GM20000 (cell line): ENCODE measurements at regions not wholly inside any gene's neighbourhood (a gene's known extent, or its start where the extent isn't known, plus 50 kb on each side); places are given as distances from the start of the nearest gene placed in this dataset.

ENCODE experiments used
- DNase-seq: peaks from one replicate; pipeline ENCODE4 v3.0.0; 2012; ENCODE audit warnings: low spot score
- TF ChIP-seq, protein P1 (sequence below): IDR thresholded peaks from 2 replicates; pipeline ENCODE4 v1.5.1; 2012; ENCODE audit warnings: mild to moderate bottlenecking, control low read depth; ENCODE audit errors: extremely low read depth, missing control alignments

DNA sequence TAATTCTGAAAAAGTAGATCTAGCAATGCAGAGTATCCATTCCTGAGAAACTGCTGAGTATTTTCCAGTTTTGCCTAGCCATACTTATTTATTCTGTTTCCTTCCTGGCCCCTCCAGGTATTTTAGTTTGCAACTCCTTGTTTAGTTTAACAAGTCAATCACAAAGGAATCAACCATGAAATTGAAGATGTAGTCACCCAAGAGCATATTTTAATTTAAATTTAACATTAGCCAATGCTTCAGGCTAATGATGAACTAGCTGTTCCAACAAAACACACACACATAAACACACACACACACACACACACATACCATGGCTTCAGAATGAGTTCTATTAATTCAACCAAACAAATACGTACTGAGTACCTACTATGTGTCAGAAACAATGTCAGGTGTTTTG is 332.8 kb upstream of the ERCC4 start:
- TF ChIP-seq, protein P1, sequence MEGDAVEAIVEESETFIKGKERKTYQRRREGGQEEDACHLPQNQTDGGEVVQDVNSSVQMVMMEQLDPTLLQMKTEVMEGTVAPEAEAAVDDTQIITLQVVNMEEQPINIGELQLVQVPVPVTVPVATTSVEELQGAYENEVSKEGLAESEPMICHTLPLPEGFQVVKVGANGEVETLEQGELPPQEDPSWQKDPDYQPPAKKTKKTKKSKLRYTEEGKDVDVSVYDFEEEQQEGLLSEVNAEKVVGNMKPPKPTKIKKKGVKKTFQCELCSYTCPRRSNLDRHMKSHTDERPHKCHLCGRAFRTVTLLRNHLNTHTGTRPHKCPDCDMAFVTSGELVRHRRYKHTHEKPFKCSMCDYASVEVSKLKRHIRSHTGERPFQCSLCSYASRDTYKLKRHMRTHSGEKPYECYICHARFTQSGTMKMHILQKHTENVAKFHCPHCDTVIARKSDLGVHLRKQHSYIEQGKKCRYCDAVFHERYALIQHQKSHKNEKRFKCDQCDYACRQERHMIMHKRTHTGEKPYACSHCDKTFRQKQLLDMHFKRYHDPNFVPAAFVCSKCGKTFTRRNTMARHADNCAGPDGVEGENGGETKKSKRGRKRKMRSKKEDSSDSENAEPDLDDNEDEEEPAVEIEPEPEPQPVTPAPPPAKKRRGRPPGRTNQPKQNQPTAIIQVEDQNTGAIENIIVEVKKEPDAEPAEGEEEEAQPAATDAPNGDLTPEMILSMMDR: no peak
- no peak for DNase-seq

- no peak for DNase-seq
- TF ChIP-seq, protein P1: no peak
Observed at GRCh38 chr16:13594823-13595222, 325.1 kb upstream of the ERCC4 start.

DNA sequence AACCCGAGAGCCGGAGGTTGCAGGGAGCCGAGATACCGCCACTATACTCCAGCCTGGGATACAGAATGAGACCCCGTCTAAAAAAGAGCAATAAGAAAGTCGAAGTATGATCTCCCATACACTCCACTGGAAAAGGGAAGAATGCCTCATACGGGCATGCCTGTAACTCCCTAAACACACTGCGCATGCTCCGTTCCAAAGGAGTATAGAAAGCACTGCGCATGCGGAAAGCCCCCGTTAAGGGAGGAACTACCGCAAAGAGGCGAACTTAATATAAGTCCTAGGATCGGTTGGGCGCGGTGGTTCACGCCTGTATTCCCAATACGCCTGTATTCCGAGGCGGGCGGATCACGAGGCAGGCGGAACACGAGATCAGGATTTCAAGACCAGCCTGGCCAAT is 313.1 kb upstream of the ERCC4 start:
- DNase-seq: no peak
- TF ChIP-seq, protein P1: no peak

DNA sequence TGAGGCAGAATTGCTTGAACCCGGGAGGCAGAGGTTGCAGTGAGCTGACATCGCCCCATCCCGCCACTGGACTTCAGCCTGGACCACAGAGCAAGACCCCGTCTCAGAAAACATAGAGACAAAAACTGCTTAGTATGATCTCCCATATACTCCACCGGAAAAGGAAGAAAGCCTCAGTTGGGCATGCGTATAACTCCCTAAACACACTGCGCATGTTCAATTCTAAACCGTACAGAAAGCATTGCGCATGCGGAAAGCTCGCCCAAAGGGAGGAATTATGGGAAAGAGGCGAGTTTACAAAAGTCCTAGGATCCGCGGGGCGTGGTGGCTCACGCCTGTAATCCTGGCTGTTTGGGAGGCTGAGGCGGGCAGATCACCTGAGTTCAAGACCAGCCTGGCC is 312.7 kb upstream of the ERCC4 start:
- TF ChIP-seq, protein P1: no peak

GRCh38 chr16:13611596-13611995 is 308.4 kb upstream of the ERCC4 start:
- DNase-seq: no peak
- TF ChIP-seq, protein P1: no peak

More for the DNA sequence above, 312.7 kb upstream of the ERCC4 start:
- no peak for DNase-seq

GRCh38 chr16:13612623-13613022 is 307.3 kb upstream of the ERCC4 start:
- DNase-seq: no peak

DNA sequence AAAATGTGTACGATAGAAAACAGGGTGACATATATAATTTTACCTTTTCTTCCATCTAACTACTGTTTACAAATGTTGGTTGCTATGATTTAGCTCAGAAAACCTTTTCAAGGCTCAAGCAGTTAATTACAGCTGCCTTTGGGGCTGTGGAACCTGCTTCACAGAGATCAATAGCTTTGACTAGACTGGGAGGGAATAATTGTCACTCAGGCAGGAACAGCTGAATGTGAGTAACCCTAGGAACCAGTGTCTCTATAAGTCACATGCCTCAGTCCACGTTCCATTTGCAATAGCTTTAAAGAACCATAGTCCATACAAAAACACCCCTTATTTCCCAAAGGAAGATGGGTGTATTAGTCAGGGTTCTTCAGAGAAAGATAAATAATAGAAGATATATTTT is 306.8 kb upstream of the ERCC4 start:
- no peak for DNase-seq
- TF ChIP-seq, protein P1: no peak

More at GRCh38 chr16:13612623-13613022, 307.3 kb upstream of the ERCC4 start:
- TF ChIP-seq, protein P1: no peak
